Right cardiac atrium (tissue), 5 donors: ENCODE measurements at regions not wholly inside any gene's neighbourhood (a gene's known extent, or its start where the extent isn't known, plus 50 kb on each side); places are given as distances from the start of the nearest gene placed in this dataset.

ENCODE experiments used
- ATAC-seq, 2 donors: fragments of 200-7000 bp; cut with Tn5 transposase; one replicate each; pipeline versions ENCODE4 v1.8.0 to v1.9.1; 2020; ENCODE audit warnings: moderate library complexity in 2 of 2, mild to moderate bottlenecking in 1 of 2
- DNase-seq, 3 donors: peaks; one replicate each; pipeline ENCODE4 v3.0.0-alpha.2; 2020
- H3K27ac ChIP-seq: one replicate; pipeline ENCODE4 v1.5.1; 2013; ENCODE audit warnings: mild to moderate bottlenecking, low read length, control low read depth, moderate library complexity
- H3K27me3 ChIP-seq: one replicate; pipeline ENCODE4 v1.6.1; 2013; ENCODE audit not compliant: control insufficient read depth, insufficient read depth
- H3K4me1 ChIP-seq: one replicate; pipeline ENCODE4 v1.6.1; 2013; ENCODE audit warnings: low read length; ENCODE audit not compliant: control insufficient read depth, insufficient read depth
- H3K4me3 ChIP-seq: one replicate; pipeline ENCODE4 v1.5.1; 2013; ENCODE audit warnings: low read length, control low read depth
- H3K9me3 ChIP-seq: one replicate; pipeline ENCODE4 v1.6.1; 2013; ENCODE audit warnings: low read length; ENCODE audit not compliant: control insufficient read depth
- WGBS: extraction: QIAGEN DNeasy Blood & Tissue Kit; methylation state at CpG from one replicate; pipeline ENCODE4 v1.1.7; 2013; 5-methylcytosine and 5-hydroxymethylcytosine counted together
- intact Hi-C, 4 donors: fragments of 100-400 bp; cut with DNase I; formaldehyde crosslinking; loops; one replicate each; pipeline versions ENCODE4 v1.11.0 to v1.14.0; 2022 to 2023
- donor health status: healthy with polysubstance abuse.
- donor health status: DM: no; HTN: yes; CAD: no.
- donor health status: DM: no; HTN: no; CAD: no.
- donor health status: DM: no; HTN: yes; CAD: no; lungs with severe emphysema.
- donor health status: DM: yes; HTN: yes; CAD: no.

DNA sequence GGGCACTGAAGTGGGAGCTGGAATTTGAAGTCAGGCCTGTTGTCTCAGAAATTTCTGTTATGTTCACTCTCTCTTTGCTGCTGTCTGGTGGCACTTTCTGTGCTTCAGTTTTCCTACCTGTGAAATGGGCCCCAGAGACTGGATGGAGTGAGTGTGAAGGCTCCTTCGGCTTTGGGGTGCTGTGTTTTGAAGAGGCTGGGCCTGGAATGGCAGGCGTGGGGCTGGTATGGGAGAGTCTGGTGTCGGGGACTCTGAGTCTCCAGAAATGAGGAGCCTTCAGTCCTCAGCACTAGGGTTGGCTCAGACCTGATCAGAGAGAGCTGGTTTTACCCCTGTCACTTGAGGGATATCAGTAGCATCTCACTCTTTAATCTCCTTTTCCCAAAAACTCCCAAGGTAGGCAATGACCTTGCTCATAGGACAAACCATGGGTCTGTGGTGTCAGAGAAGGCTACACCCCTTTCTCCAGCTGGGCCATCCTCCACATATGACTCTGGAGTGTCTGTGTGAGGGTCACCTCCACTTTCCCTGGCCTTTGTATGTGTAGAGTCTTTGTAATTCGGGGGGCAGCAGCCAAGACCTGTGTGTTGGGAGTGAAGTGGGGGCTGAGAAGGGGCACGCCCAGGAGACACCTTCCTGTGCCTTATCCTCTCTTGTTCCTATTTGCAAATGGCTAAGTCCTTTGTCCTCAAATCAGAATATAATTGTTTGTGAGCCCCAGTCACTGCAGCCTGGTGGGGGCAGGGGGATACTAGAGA lies 279.9 kb downstream of the PTPRU start:
- 74% methylated on average over 5 of the region's 5 CpGs for WGBS
- Histone ChIP-seq H3K9me3 (no peaks in the 10 kb centered on the region), H3K27me3 (no peaks in the 10 kb centered on the region), H3K4me1 (no peaks in the 10 kb centered on the region), H3K27ac (no peak overlapping the region), H3K4me3 (no peak overlapping the region)
- DNase-seq (no peak), ATAC-seq (no peak)
- intact Hi-C loops: no loop called here

DNA sequence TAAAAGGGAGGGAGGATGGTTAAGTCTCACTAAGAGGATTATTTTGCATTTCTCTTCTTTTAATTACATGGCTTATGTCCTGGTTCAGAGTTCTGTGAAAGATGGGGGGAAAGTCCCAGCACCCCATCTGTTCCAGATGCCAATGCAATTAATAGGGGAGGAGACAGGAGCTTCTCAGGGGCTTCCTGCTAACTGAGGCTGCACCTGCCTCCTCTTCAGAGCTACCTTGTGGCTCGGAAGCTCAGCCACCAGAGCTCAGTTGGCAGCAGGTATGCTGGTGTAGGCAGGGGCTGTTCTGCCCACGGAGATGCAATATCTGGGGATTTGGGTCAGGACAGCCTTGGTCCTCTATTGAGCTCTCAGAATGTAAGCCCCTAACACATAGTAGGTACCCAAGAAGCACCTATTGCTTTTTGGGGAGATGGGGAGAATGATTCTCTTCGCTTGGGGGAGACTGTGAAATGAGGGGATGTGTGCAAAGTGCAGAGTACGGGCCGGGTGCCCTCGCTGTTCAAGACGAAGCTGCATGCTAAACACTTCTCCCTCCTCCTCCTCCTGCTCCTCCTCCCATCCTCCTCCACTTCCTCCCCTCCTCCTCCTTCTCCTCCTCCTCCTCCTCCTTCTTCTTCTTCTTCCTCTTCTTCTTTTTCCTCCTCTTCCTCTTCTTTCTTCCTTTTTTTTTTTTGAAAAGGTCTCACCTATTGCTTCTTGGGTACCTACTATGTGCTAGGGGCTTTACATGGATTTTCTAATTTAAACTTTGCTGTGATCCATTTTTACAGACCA lies 279.0 kb downstream of the PTPRU start:
- Histone ChIP-seq H3K4me1 (no peaks in the 10 kb centered on the region), H3K9me3 (no peaks in the 10 kb centered on the region), H3K4me3 (no peak overlapping the region), H3K27me3 (no peaks in the 10 kb centered on the region), H3K27ac (no peak overlapping the region)
- DNase-seq: no peak
- intact Hi-C loops: no loop called here
- WGBS: 59% methylated on average over 7 of the region's 7 CpGs
- no peak for ATAC-seq

DNA sequence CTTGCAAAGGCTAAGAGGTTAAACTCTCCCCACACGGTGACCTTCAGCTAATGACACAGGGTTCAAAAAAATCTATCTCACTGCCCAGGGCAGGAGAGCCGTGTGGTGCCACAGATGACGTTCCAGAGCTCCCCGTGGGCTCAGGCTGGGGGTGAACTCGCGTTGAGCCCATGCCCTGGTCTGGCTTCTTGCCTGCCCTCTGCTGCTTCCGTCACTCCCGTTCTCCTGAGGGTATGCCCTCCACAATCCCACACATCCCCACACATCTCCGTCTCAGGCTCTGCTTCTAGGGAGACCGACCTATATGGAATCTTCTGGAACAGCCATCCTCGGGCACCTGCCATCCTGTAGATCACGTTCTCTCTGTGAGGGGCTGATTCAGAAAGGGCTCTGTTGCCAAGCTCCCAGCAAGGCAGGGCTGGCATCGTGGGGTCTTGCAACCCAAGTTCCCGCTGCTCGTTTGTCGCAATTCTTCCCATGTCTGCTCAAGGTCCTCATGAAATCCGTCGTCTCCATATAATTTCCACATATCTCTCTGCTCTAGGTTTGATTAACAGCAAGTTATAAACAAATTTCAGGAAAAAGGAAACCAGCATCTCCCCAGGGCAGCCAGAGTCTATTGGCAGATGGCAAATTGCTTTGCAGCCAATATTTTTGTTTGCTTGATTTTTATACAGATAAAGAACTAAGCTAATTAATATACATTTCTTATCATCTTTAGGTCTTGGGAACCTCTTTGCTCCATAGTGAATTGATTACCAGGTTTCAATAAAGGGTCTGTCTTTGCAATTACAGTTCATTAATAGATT lies 278.2 kb downstream of the PTPRU start:
- H3K4me1 ChIP-seq: no peaks in the 10 kb centered on the region
- ATAC-seq (no peak), DNase-seq (no peak)
- no peak overlapping the region for H3K27ac ChIP-seq
- H3K27me3 ChIP-seq: no peaks in the 10 kb centered on the region
- 78% methylated on average over 18 of the region's 18 CpGs for WGBS
- no peaks in the 10 kb centered on the region for H3K9me3 ChIP-seq
- H3K4me3 ChIP-seq: no peak overlapping the region
- intact Hi-C loops: no loop called here

DNA sequence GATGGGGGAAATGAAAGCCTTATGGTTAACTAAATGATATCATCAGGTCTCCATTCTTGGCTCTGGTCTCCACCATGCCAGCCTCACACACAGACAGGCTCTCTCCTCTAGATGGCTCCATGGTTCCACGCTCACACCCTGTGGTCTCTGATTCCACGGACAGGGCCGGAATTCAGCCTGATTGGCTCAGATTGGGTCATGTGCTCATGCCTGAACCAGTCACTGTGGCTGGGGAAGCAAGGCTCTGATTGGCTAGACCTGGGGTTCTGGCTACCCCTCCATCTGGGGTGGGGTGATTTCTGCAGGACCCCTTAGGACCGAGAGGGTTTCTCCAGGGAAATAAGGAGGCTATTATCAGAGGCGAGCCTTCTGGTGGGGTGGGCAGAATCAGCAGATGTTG lies 277.0 kb downstream of the PTPRU start:
- Histone ChIP-seq H3K4me3 (no peak overlapping the region), H3K9me3 (no peaks in the 10 kb centered on the region), H3K27ac (no peak overlapping the region), H3K27me3 (no peaks in the 10 kb centered on the region), H3K4me1 (no peaks in the 10 kb centered on the region)
- WGBS: 50% methylated on average over 5 of the region's 5 CpGs
- ATAC-seq (peak in 1 of 2 donors; percentile 55), DNase-seq (no peak)
- intact Hi-C loops: no loop called here

- H3K9me3 ChIP-seq: no peaks in the 10 kb centered on the region
- H3K4me1 ChIP-seq: no peaks in the 10 kb centered on the region
- ATAC-seq (no peak), DNase-seq (no peak)
- H3K27ac ChIP-seq: no peak overlapping the region
- WGBS: 74% methylated on average over 6 of the region's 6 CpGs
- no peak overlapping the region for H3K4me3 ChIP-seq
- no peaks in the 10 kb centered on the region for H3K27me3 ChIP-seq
- intact Hi-C loops: no loop called here
Observed at GRCh38 chr1:29511436-29511835, 275.1 kb downstream of the PTPRU start.

GRCh38 chr1:29508458-29509107 lies 272.3 kb downstream of the PTPRU start:
- intact Hi-C loops: no loop called here
- Histone ChIP-seq H3K27me3 (no peaks in the 10 kb centered on the region), H3K4me3 (no peak overlapping the region), H3K27ac (no peak overlapping the region), H3K9me3 (no peaks in the 10 kb centered on the region), H3K4me1 (no peaks in the 10 kb centered on the region)
- DNase-seq (no peak), ATAC-seq (no peak)
- WGBS: 57% methylated on average over 3 of the region's 3 CpGs

DNA sequence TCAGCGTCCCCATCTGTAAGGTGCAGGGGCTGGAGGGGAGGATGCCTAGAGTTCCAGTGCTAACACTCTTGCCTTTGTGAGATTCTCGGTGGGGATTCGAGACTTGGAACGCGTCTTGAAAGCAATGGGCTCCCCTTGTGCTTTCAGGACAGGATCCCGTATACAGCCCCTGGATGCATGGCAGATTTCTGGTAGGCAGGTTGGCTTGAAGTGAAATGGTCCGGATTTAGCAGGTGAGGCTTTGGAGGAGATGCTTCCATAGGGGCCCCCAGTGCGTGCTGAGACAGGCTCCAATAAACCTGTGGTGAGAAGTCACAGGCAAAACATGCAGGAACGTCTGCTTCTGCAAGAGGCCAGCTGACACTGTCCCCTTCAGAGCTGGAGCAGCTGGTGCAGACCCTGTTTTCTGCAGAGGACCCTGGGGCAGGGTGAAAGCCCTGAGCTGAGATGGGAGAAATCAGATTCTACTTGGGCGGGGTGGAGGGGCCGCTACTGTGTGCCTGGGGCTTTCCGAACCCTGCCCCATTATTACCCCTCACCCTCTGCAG lies 270.4 kb downstream of the PTPRU start:
- Histone ChIP-seq H3K27ac (no peak overlapping the region), H3K9me3 (no peaks in the 10 kb centered on the region), H3K4me1 (no peaks in the 10 kb centered on the region), H3K27me3 (no peaks in the 10 kb centered on the region), H3K4me3 (no peak overlapping the region)
- WGBS: 81% methylated on average over 12 of the region's 12 CpGs
- intact Hi-C loops: no loop called here
- no peak for ATAC-seq
- no peak for DNase-seq

DNA sequence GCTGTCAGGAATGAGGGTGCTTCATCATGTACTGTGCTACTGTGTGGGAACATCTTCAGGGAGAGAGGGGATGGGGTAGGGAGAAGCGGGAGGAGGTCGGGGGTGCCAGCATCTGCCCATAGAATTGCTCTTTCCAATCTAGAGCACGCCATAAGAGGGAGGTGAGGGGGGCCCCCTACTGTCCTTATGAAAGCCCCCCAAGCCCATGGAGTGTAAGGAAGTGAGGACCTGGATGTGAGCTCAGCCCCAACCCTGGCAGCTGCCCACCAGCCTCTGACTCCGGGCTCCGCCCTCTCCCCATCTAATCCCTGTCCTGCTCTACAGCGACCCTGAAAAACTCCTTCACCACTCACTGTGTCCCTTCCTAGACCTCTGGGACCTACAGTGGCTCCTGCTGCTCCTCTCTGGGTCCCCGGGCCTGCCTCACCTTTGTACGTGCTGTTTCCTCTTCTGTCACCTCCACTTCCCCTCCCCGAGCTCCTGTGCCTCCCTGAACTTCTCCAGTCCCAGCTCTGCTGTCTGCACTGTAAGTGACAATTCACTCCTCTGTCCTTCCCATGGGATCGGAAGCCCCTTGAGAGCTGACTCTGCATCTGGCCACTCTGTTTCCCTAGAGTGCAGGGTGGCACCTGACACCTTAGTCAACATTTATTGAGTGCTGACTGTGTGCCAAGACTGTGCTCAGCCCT lies 269.4 kb downstream of the PTPRU start:
- Histone ChIP-seq H3K27me3 (no peaks in the 10 kb centered on the region), H3K9me3 (no peaks in the 10 kb centered on the region), H3K4me1 (no peaks in the 10 kb centered on the region), H3K27ac (no peak overlapping the region), H3K4me3 (no peak overlapping the region)
- WGBS: 80% methylated on average over 10 of the region's 10 CpGs
- DNase-seq (no peak), ATAC-seq (no peak)
- intact Hi-C loops: no loop called here

DNA sequence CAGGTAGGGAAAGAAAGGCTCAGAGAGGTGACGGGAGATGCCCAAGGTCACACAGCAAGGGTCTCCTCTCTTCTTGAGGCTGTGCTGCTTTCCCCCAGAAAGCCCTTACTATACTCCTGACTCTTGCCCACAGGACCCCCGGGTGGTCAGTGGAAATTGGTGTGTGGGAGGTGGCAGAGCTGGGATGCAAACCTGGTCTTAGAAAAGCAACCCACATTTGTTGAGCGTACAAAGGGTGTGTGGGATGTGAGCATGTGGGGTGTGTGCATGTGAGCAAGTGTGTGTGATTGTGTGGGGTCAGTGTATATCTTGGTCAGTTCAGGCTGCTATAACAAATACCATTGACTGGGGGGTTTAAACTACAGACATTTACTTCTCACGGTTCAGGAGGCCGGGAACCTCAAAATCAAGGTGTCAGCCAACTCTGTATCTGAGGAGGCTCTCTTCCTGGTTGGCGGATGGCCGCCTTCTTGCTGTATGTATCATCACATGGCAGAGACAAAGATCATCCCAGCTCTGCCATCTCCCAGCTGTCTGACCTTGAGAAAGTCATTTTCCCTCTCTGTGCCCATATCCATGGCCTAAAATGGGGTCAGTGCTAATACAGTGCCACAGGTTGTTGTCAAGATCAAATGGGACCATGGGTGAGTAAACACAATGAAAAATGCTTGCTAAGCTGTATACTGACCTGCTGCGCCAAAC lies 268.5 kb downstream of the PTPRU start:
- DNase-seq (no peak), ATAC-seq (no peak)
- 85% methylated on average over 8 of the region's 8 CpGs for WGBS
- no peaks in the 10 kb centered on the region for H3K4me1 ChIP-seq
- no peak overlapping the region for H3K4me3 ChIP-seq
- intact Hi-C loops: no loop called here
- no peak overlapping the region for H3K27ac ChIP-seq
- no peaks in the 10 kb centered on the region for H3K27me3 ChIP-seq
- no peaks in the 10 kb centered on the region for H3K9me3 ChIP-seq

DNA sequence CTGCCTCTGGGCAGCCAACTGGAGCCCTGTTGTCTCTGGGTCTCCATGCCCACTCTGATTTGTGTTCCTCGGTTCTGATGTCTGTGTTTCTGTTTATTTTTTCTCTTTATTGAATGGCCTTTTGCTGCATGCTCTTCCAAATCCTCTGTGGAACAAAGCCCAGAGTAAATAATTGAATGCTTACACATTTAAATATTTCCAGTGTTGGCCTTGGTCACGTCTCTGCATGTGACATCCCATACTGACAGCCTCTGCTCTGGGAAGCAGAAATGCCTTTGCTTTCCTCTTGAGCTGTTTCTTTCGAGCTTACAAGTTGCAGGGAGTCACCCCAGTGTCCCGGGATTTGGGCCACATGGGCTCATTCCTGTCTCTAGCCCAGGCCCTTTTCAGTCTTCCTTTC lies 267.9 kb downstream of the PTPRU start:
- H3K27ac ChIP-seq: no peak overlapping the region
- H3K9me3 ChIP-seq: no peaks in the 10 kb centered on the region
- H3K4me3 ChIP-seq: no peak overlapping the region
- no peak for ATAC-seq
- DNase-seq: no peak
- 37% methylated on average over 4 of the region's 4 CpGs for WGBS
- intact Hi-C loops: no loop called here
- H3K4me1 ChIP-seq: no peaks in the 10 kb centered on the region
- no peaks in the 10 kb centered on the region for H3K27me3 ChIP-seq
